ENCODE measurements at regions not wholly inside any gene's neighbourhood (a gene's known extent, or its start where the extent isn't known, plus 50 kb on each side); places are given as distances from the start of the nearest gene placed in this dataset.

DNA sequence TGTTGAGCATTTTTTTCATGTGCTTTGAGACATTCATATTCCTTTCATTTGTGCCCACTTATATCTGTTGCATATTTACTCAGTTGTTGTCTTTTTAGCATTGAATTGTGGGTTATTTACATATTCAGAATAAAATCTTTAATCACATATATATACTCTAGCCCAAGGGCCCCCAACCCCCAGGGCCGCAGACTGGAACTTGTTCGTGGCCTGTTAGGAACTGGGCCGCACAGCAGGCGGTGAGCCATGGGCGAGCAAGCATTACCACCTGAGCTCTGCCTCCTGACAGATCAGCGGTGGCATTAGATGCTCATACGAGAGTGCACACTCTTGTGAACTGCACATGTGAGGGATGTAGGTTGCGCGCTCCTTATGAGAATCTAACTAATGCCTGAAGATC lies 480.6 kb downstream of the KCTD8 start:
- H3K4me3 ChIP-seq = no peak overlapping the region
- TF ChIP-seq CTCF (IDR thresholded peaks at IDR 0.05) = no peak
- TF ChIP-seq POLR2A (IDR thresholded peaks at IDR 0.05) = no peak
- no peak for DNase-seq
- H3K36me3 ChIP-seq (replicated peaks in 1 of 2) = no peaks in the 10 kb centered on the region
- H3K4me1 ChIP-seq (replicated peaks in 1 of 2) = no peaks in the 10 kb centered on the region
- H3K27me3 ChIP-seq = no peaks in the 10 kb centered on the region
- H3K27ac ChIP-seq = no peak overlapping the region
- intact Hi-C loops (cut with DNase I) = no loop called here
- WGBS, 4 donors = 93 to 99% (median 94%) methylated on average over 9 of the region's 9 CpGs
- no peaks in the 10 kb centered on the region for H3K9me3 ChIP-seq (replicated peaks in 1 of 3)

DNA sequence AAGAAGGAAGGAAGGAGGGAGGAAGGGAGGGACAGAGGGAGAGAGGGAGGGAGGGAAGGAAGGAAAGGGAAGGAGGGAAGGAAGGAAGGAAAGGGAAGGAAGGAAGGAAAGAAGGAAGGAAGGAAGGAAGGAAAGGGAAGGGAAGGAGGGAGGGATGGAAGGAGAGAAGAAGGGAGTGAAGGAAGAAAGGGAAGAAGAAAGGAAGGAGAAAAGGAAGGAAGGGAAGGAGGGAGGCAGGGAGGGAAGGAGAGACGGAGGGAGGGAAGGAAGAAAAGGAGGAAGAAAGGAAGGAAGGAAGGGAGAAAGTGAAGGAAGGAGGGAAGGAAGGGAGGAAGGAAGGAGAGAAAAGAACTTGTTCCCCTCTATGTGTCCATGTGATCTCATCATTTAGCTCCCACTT lies 465.0 kb downstream of the KCTD8 start:
- DNase-seq = no peak
- Histone ChIP-seq H3K4me1 (replicated peaks in 1 of 2) (no peaks in the 10 kb centered on the region), H3K4me3 (no peak overlapping the region), H3K27me3 (no peaks in the 10 kb centered on the region), H3K27ac (no peak overlapping the region), H3K9me3 (replicated peaks in 1 of 3) (no peaks in the 10 kb centered on the region), H3K36me3 (replicated peaks in 1 of 2) (no peaks in the 10 kb centered on the region)
- TF ChIP-seq CTCF (IDR thresholded peaks at IDR 0.05) (no peak), POLR2A (IDR thresholded peaks at IDR 0.05) (no peak)
- 69 to 87% (median 82%) methylated on average over 1 of the region's 1 CpG for WGBS, 4 donors
- intact Hi-C loops (cut with DNase I) = no loop called here

- Histone ChIP-seq H3K4me1 (replicated peaks in 1 of 2) (no peaks in the 10 kb centered on the region), H3K4me3 (no peak overlapping the region), H3K27me3 (no peaks in the 10 kb centered on the region), H3K27ac (no peak overlapping the region), H3K36me3 (replicated peaks in 1 of 2) (no peaks in the 10 kb centered on the region), H3K9me3 (replicated peaks in 1 of 3) (no peaks in the 10 kb centered on the region)
- DNase-seq = no peak
- no peak for TF ChIP-seq CTCF (IDR thresholded peaks at IDR 0.05)
- TF ChIP-seq POLR2A (IDR thresholded peaks at IDR 0.05) = no peak
- intact Hi-C loops (cut with DNase I) = no loop called here
- WGBS, 4 donors = 88 to 91% (median 89%) methylated on average over 9 of the region's 9 CpGs
These were observed 461.2 kb downstream of the KCTD8 start for GRCh38 chr4:43987331-43987944.

- DNase-seq = no peak
- H3K4me1 ChIP-seq (replicated peaks in 1 of 2) = no peaks in the 10 kb centered on the region
- H3K9me3 ChIP-seq (replicated peaks in 1 of 3) = no peaks in the 10 kb centered on the region
- H3K4me3 ChIP-seq = no peak overlapping the region
- 73 to 83% (median 75%) methylated on average over 7 of the region's 7 CpGs for WGBS, 4 donors
- no peak overlapping the region for H3K27ac ChIP-seq
- no peaks in the 10 kb centered on the region for H3K27me3 ChIP-seq
- no peaks in the 10 kb centered on the region for H3K36me3 ChIP-seq (replicated peaks in 1 of 2)
- intact Hi-C loops (cut with DNase I) = no loop called here
- TF ChIP-seq POLR2A (IDR thresholded peaks at IDR 0.05) (no peak), CTCF (IDR thresholded peaks at IDR 0.05) (no peak)
These were observed 458.1 kb downstream of the KCTD8 start for GRCh38 chr4:43990551-43990950.

All from adrenal gland (tissue), 9 donors.